Duodenal mucosa (tissue), 2 donors: ENCODE measurements at regions not wholly inside any gene's neighbourhood (a gene's known extent, or its start where the extent isn't known, plus 50 kb on each side); places are given as distances from the start of the nearest gene placed in this dataset.
"Not testable (repeated sequence)": the region's sequence is repeated elsewhere in the genome, so short reads cannot be mapped to it uniquely, and the experiment has no call there.

ENCODE experiments used
- H3K27ac ChIP-seq: one replicate; pipeline ENCODE4 v1.7.0; 2013; ENCODE audit warnings: low read depth, low read length
- H3K27me3 ChIP-seq, 2 donors: one replicate each; pipeline ENCODE4 v1.7.0; 2013; ENCODE audit warnings: low read length in 2 of 2, control low read depth in 1 of 2; ENCODE audit not compliant: insufficient read depth in 2 of 2, control insufficient read depth in 1 of 2
- H3K36me3 ChIP-seq, 2 donors: one replicate each; pipeline ENCODE4 v1.7.0; 2013; ENCODE audit warnings: low read length in 2 of 2, control low read depth in 1 of 2; ENCODE audit not compliant: insufficient read depth in 2 of 2, control insufficient read depth in 1 of 2
- H3K4me1 ChIP-seq, 2 donors: one replicate each; pipeline ENCODE4 v1.7.0; 2013; ENCODE audit warnings: low read length in 2 of 2, control low read depth in 1 of 2; ENCODE audit not compliant: insufficient read depth in 2 of 2, control insufficient read depth in 1 of 2
- H3K4me3 ChIP-seq, 2 donors: one replicate each; pipeline ENCODE4 v1.7.0; 2013; ENCODE audit warnings: low read length in 2 of 2, low read depth in 1 of 2
- H3K9ac ChIP-seq, 2 donors: one replicate each; pipeline ENCODE4 v1.7.0; 2013; ENCODE audit warnings: low read length in 2 of 2, low read depth in 1 of 2
- H3K9me3 ChIP-seq, 2 donors: one replicate each; pipeline ENCODE4 v1.7.0; 2013; ENCODE audit warnings: low read length in 2 of 2, control low read depth in 1 of 2; ENCODE audit not compliant: control insufficient read depth in 1 of 2

GRCh38 chr11:42417691-42418090 lies 894.1 kb upstream of the API5 start:
- Histone ChIP-seq H3K4me3 (no peak overlapping the region), H3K9ac (no peak overlapping the region), H3K27me3 (no peaks in the 10 kb centered on the region), H3K9me3 (no peaks in the 10 kb centered on the region), H3K36me3 (no peaks in the 10 kb centered on the region), H3K27ac (no peak overlapping the region), H3K4me1 (no peaks in the 10 kb centered on the region)

GRCh38 chr11:42422090-42422489 lies 889.7 kb upstream of the API5 start:
- H3K36me3 ChIP-seq, result no peaks in the 10 kb centered on the region
- no peaks in the 10 kb centered on the region for H3K9me3 ChIP-seq

GRCh38 chr11:42434911-42435310 lies 876.9 kb upstream of the API5 start:
- H3K27ac ChIP-seq, H3K9ac ChIP-seq, H3K36me3 ChIP-seq, H3K4me3 ChIP-seq, H3K4me1 ChIP-seq, H3K27me3 ChIP-seq, H3K9me3 ChIP-seq: not testable (repeated sequence)

More at GRCh38 chr11:42422090-42422489, 889.7 kb upstream of the API5 start:
- no peak overlapping the region for H3K4me3 ChIP-seq
- H3K27ac ChIP-seq, result no peak overlapping the region
- H3K9ac ChIP-seq, result no peak overlapping the region
- H3K27me3 ChIP-seq, result no peaks in the 10 kb centered on the region
- H3K4me1 ChIP-seq, result no peaks in the 10 kb centered on the region

- H3K9ac ChIP-seq, result no peak overlapping the region
These were observed 867.4 kb upstream of the API5 start for GRCh38 chr11:42444406-42444805.

GRCh38 chr11:42462558-42463310 lies 849.1 kb upstream of the API5 start:
- H3K9me3 ChIP-seq, result no peaks in the 10 kb centered on the region
- no peaks in the 10 kb centered on the region for H3K27me3 ChIP-seq
- H3K4me3 ChIP-seq, result no peak overlapping the region
- H3K4me1 ChIP-seq, result no peaks in the 10 kb centered on the region
- no peak overlapping the region for H3K27ac ChIP-seq
- H3K9ac ChIP-seq, result no peak overlapping the region
- no peaks in the 10 kb centered on the region for H3K36me3 ChIP-seq

More at GRCh38 chr11:42444406-42444805, 867.4 kb upstream of the API5 start:
- Histone ChIP-seq H3K27ac (no peak overlapping the region), H3K4me3 (no peak overlapping the region), H3K36me3 (no peaks in the 10 kb centered on the region), H3K4me1 (no peaks in the 10 kb centered on the region), H3K9me3 (peaks cover 3 to 6% of the 10 kb centered on the region in 2 donors), H3K27me3 (no peaks in the 10 kb centered on the region)

- Histone ChIP-seq H3K4me1 (no peaks in the 10 kb centered on the region), H3K36me3 (no peaks in the 10 kb centered on the region), H3K9ac (no peak overlapping the region), H3K27ac (no peak overlapping the region), H3K27me3 (no peaks in the 10 kb centered on the region), H3K4me3 (no peak overlapping the region), H3K9me3 (no peaks in the 10 kb centered on the region)
These were observed 846.2 kb upstream of the API5 start for GRCh38 chr11:42465623-42466022.

GRCh38 chr11:42473106-42473505 lies 838.7 kb upstream of the API5 start:
- Histone ChIP-seq H3K27me3 (no peaks in the 10 kb centered on the region), H3K4me3 (no peak overlapping the region), H3K36me3 (no peaks in the 10 kb centered on the region), H3K9me3 (no peaks in the 10 kb centered on the region), H3K4me1 (no peaks in the 10 kb centered on the region), H3K27ac (no peak overlapping the region), H3K9ac (no peak overlapping the region)

GRCh38 chr11:42482822-42483221 lies 829.0 kb upstream of the API5 start:
- H3K4me3 ChIP-seq, result no peak overlapping the region
- H3K36me3 ChIP-seq, result no peaks in the 10 kb centered on the region
- peaks cover 0 to 3% of the 10 kb centered on the region in 2 donors for H3K9me3 ChIP-seq
- H3K4me1 ChIP-seq, result no peaks in the 10 kb centered on the region
- H3K27me3 ChIP-seq, result no peaks in the 10 kb centered on the region
- H3K9ac ChIP-seq, result no peak overlapping the region
- H3K27ac ChIP-seq, result no peak overlapping the region

- H3K36me3 ChIP-seq, result no peaks in the 10 kb centered on the region
- H3K27ac ChIP-seq, result no peak overlapping the region
- no peak overlapping the region for H3K4me3 ChIP-seq
- no peak overlapping the region for H3K9ac ChIP-seq
- no peaks in the 10 kb centered on the region for H3K9me3 ChIP-seq
- H3K27me3 ChIP-seq, result no peaks in the 10 kb centered on the region
- no peaks in the 10 kb centered on the region for H3K4me1 ChIP-seq
These were observed 821.3 kb upstream of the API5 start for GRCh38 chr11:42490506-42490905.

GRCh38 chr11:42494459-42494858 lies 817.3 kb upstream of the API5 start:
- no peak overlapping the region for H3K9ac ChIP-seq
- H3K4me3 ChIP-seq, result no peak overlapping the region
- H3K27ac ChIP-seq, result no peak overlapping the region
- no peaks in the 10 kb centered on the region for H3K9me3 ChIP-seq
- no peaks in the 10 kb centered on the region for H3K36me3 ChIP-seq
- H3K4me1 ChIP-seq, result no peaks in the 10 kb centered on the region
- H3K27me3 ChIP-seq, result no peaks in the 10 kb centered on the region
